IPS-18a (cell line): ENCODE measurements at regions not wholly inside any gene's neighbourhood (a gene's known extent, or its start where the extent isn't known, plus 50 kb on each side); places are given as distances from the start of the nearest gene placed in this dataset.

Experiments
- H3K27ac ChIP-seq: one replicate; pipeline ENCODE4 v1.5.1; 2013; ENCODE audit warnings: low read length
- H3K27me3 ChIP-seq: one replicate; pipeline ENCODE4 v1.6.1; 2013; ENCODE audit warnings: mild to moderate bottlenecking, low read length; ENCODE audit not compliant: control insufficient read depth, insufficient read depth
- H3K36me3 ChIP-seq: one replicate; pipeline ENCODE4 v1.6.1; 2013; ENCODE audit warnings: low read depth, low read length; ENCODE audit not compliant: control insufficient read depth
- H3K4me1 ChIP-seq: one replicate; pipeline ENCODE4 v1.6.1; 2013; ENCODE audit warnings: low read depth, low read length; ENCODE audit not compliant: control insufficient read depth
- H3K4me3 ChIP-seq: one replicate; pipeline ENCODE4 v1.5.1; 2013; ENCODE audit warnings: low read length
- H3K9ac ChIP-seq: one replicate; pipeline ENCODE4 v1.6.1; 2013; ENCODE audit warnings: mild to moderate bottlenecking, low read length, moderate library complexity
- H3K9me3 ChIP-seq: one replicate; pipeline ENCODE4 v1.6.1; 2013; ENCODE audit warnings: low read depth, low read length; ENCODE audit not compliant: control insufficient read depth

- H3K36me3 ChIP-seq = no peaks in the 10 kb centered on the region
- H3K9me3 ChIP-seq = no peaks in the 10 kb centered on the region
- no peak overlapping the region for H3K27ac ChIP-seq
- H3K4me3 ChIP-seq = no peak overlapping the region
- no peaks in the 10 kb centered on the region for H3K27me3 ChIP-seq
- no peaks in the 10 kb centered on the region for H3K4me1 ChIP-seq
- no peak overlapping the region for H3K9ac ChIP-seq
These were observed 431.6 kb upstream of the VRK2 start for GRCh38 chr2:57614988-57615387.

- no peak overlapping the region for H3K27ac ChIP-seq
- no peak overlapping the region for H3K9ac ChIP-seq
- H3K27me3 ChIP-seq = no peaks in the 10 kb centered on the region
- H3K4me1 ChIP-seq = no peaks in the 10 kb centered on the region
- H3K9me3 ChIP-seq = no peaks in the 10 kb centered on the region
- H3K4me3 ChIP-seq = no peak overlapping the region
- no peaks in the 10 kb centered on the region for H3K36me3 ChIP-seq
These were observed 430.6 kb upstream of the VRK2 start for GRCh38 chr2:57615855-57616556.

- Histone ChIP-seq H3K27ac (no peak overlapping the region), H3K4me3 (no peak overlapping the region), H3K4me1 (peaks cover 9% of the 10 kb centered on the region), H3K9ac (no peak overlapping the region), H3K9me3 (no peaks in the 10 kb centered on the region), H3K36me3 (no peaks in the 10 kb centered on the region), H3K27me3 (no peaks in the 10 kb centered on the region)
These were observed 429.3 kb upstream of the VRK2 start for GRCh38 chr2:57617318-57617717.

- Histone ChIP-seq H3K27me3 (no peaks in the 10 kb centered on the region), H3K9ac (no peak overlapping the region)
These were observed 425.4 kb upstream of the VRK2 start for GRCh38 chr2:57621122-57621663.

GRCh38 chr2:57622009-57622408 lies 424.6 kb upstream of the VRK2 start:
- Histone ChIP-seq H3K4me1 (peaks cover 13% of the 10 kb centered on the region), H3K27ac (no peak overlapping the region), H3K9me3 (no peaks in the 10 kb centered on the region), H3K36me3 (no peaks in the 10 kb centered on the region), H3K4me3 (no peak overlapping the region), H3K27me3 (no peaks in the 10 kb centered on the region), H3K9ac (no peak overlapping the region)

More at GRCh38 chr2:57621122-57621663, 425.4 kb upstream of the VRK2 start:
- Histone ChIP-seq H3K27ac (no peak overlapping the region), H3K9me3 (no peaks in the 10 kb centered on the region), H3K4me1 (peaks cover 13% of the 10 kb centered on the region), H3K4me3 (no peak overlapping the region), H3K36me3 (no peaks in the 10 kb centered on the region)

- Histone ChIP-seq H3K9me3 (peaks cover 17% of the 10 kb centered on the region), H3K4me1 (no peaks in the 10 kb centered on the region), H3K9ac (no peak overlapping the region), H3K4me3 (no peak overlapping the region), H3K27ac (no peak overlapping the region), H3K36me3 (no peaks in the 10 kb centered on the region), H3K27me3 (no peaks in the 10 kb centered on the region)
These were observed 390.4 kb upstream of the VRK2 start for GRCh38 chr2:57656198-57656597.

- H3K36me3 ChIP-seq = no peaks in the 10 kb centered on the region
- no peaks in the 10 kb centered on the region for H3K4me1 ChIP-seq
- H3K9ac ChIP-seq = no peak overlapping the region
- H3K4me3 ChIP-seq = no peak overlapping the region
- H3K9me3 ChIP-seq = no peaks in the 10 kb centered on the region
- H3K27ac ChIP-seq = no peak overlapping the region
- no peaks in the 10 kb centered on the region for H3K27me3 ChIP-seq
These were observed 377.0 kb upstream of the VRK2 start for GRCh38 chr2:57669570-57669969.

- H3K4me1 ChIP-seq = no peaks in the 10 kb centered on the region
- no peak overlapping the region for H3K27ac ChIP-seq
- H3K36me3 ChIP-seq = no peaks in the 10 kb centered on the region
- no peaks in the 10 kb centered on the region for H3K9me3 ChIP-seq
- H3K9ac ChIP-seq = no peak overlapping the region
- no peak overlapping the region for H3K4me3 ChIP-seq
- no peaks in the 10 kb centered on the region for H3K27me3 ChIP-seq
These were observed 372.6 kb upstream of the VRK2 start for GRCh38 chr2:57674025-57674424.

- H3K9me3 ChIP-seq = no peaks in the 10 kb centered on the region
- no peak overlapping the region for H3K9ac ChIP-seq
- no peaks in the 10 kb centered on the region for H3K4me1 ChIP-seq
These were observed 371.9 kb upstream of the VRK2 start for GRCh38 chr2:57674743-57675142.

GRCh38 chr2:57677296-57677695 lies 369.3 kb upstream of the VRK2 start:
- H3K4me3 ChIP-seq = no peak overlapping the region
- H3K9ac ChIP-seq = no peak overlapping the region
- H3K27me3 ChIP-seq = no peaks in the 10 kb centered on the region
- H3K4me1 ChIP-seq = no peaks in the 10 kb centered on the region
- no peak overlapping the region for H3K27ac ChIP-seq
- H3K36me3 ChIP-seq = no peaks in the 10 kb centered on the region
- no peaks in the 10 kb centered on the region for H3K9me3 ChIP-seq

More at GRCh38 chr2:57674743-57675142, 371.9 kb upstream of the VRK2 start:
- Histone ChIP-seq H3K27me3 (no peaks in the 10 kb centered on the region), H3K4me3 (no peak overlapping the region), H3K27ac (no peak overlapping the region), H3K36me3 (no peaks in the 10 kb centered on the region)

GRCh38 chr2:57681650-57682049 lies 365.0 kb upstream of the VRK2 start:
- no peak overlapping the region for H3K27ac ChIP-seq
- no peaks in the 10 kb centered on the region for H3K4me1 ChIP-seq
- H3K4me3 ChIP-seq = no peak overlapping the region
- no peaks in the 10 kb centered on the region for H3K27me3 ChIP-seq
- no peaks in the 10 kb centered on the region for H3K9me3 ChIP-seq
- no peaks in the 10 kb centered on the region for H3K36me3 ChIP-seq
- H3K9ac ChIP-seq = no peak overlapping the region

GRCh38 chr2:57685032-57685431 lies 361.6 kb upstream of the VRK2 start:
- no peaks in the 10 kb centered on the region for H3K27me3 ChIP-seq
- no peaks in the 10 kb centered on the region for H3K36me3 ChIP-seq
- H3K4me3 ChIP-seq = no peak overlapping the region
- no peak overlapping the region for H3K9ac ChIP-seq
- no peak overlapping the region for H3K27ac ChIP-seq
- H3K9me3 ChIP-seq = no peaks in the 10 kb centered on the region
- H3K4me1 ChIP-seq = no peaks in the 10 kb centered on the region
